H9 (cell line): ENCODE measurements at regions not wholly inside any gene's neighbourhood (a gene's known extent, or its start where the extent isn't known, plus 50 kb on each side); places are given as distances from the start of the nearest gene placed in this dataset.

Source experiments
- DNase-seq: peaks from one replicate; pipeline ENCODE4 v3.0.0-alpha.2; 2017
- H2AFZ ChIP-seq: one replicate; pipeline ENCODE4 v1.6.1; 2013; ENCODE audit warnings: mild to moderate bottlenecking, low read length, control low read depth, moderate library complexity
- H2AK5ac ChIP-seq: 2 replicates; pipeline ENCODE4 v1.6.1; 2013; ENCODE audit warnings: low read length, control low read depth, mixed read lengths; ENCODE audit not compliant: insufficient read length
- H2BK120ac ChIP-seq: one replicate; pipeline ENCODE4 v1.6.1; 2013; ENCODE audit warnings: low read depth, mild to moderate bottlenecking, low read length, control low read depth, inconsistent platforms; ENCODE audit not compliant: poor library complexity, severe bottlenecking
- H2BK12ac ChIP-seq: 2 replicates; pipeline ENCODE4 v1.6.1; 2013; ENCODE audit warnings: low read length, control low read depth, mixed read lengths, low read depth; ENCODE audit not compliant: insufficient read length
- H2BK15ac ChIP-seq: 2 replicates; pipeline ENCODE4 v1.6.1; 2013; ENCODE audit warnings: low read depth, low read length, control low read depth
- H2BK20ac ChIP-seq: one replicate; pipeline ENCODE4 v1.6.1; 2013; ENCODE audit warnings: low read depth, mild to moderate bottlenecking, low read length, control low read depth, inconsistent platforms; ENCODE audit not compliant: poor library complexity, severe bottlenecking
- H2BK5ac ChIP-seq: 2 replicates; pipeline ENCODE4 v1.6.1; 2013; ENCODE audit warnings: low read length, control low read depth, mixed read lengths; ENCODE audit not compliant: insufficient read length
- H3K14ac ChIP-seq: 2 replicates; pipeline ENCODE4 v1.6.1; 2013; ENCODE audit warnings: low read length, control low read depth; ENCODE audit not compliant: insufficient read depth
- H3K18ac ChIP-seq: 2 replicates; pipeline ENCODE4 v1.6.1; 2013; ENCODE audit warnings: low read depth, mild to moderate bottlenecking, mixed read lengths, low read length, control low read depth; ENCODE audit not compliant: insufficient read length
- H3K23ac ChIP-seq: 2 replicates; pipeline ENCODE4 v1.6.1; 2013; ENCODE audit warnings: low read length, control low read depth, mixed read lengths, low read depth; ENCODE audit not compliant: insufficient read length
- H3K23me2 ChIP-seq: 2 replicates; pipeline ENCODE4 v1.6.1; 2013; ENCODE audit warnings: low read depth, mild to moderate bottlenecking, mixed read lengths, low read length, control low read depth; ENCODE audit not compliant: insufficient read length, poor library complexity, severe bottlenecking
- H3K27ac ChIP-seq: 2 replicates; pipeline ENCODE4 v1.5.1; 2013; ENCODE audit warnings: low read length, control low read depth, mixed read lengths, low read depth; ENCODE audit not compliant: insufficient read length
- H3K27me3 ChIP-seq: 2 replicates; pipeline ENCODE4 v1.6.1; 2013; ENCODE audit warnings: low read length, control low read depth, inconsistent platforms; ENCODE audit not compliant: insufficient read depth
- H3K4ac ChIP-seq: 2 replicates; pipeline ENCODE4 v1.6.1; 2013; ENCODE audit warnings: low read depth, mild to moderate bottlenecking, control low read depth, inconsistent platforms, low read length, moderate library complexity
- H3K4me1 ChIP-seq: 2 replicates; pipeline ENCODE4 v1.6.1; 2013; ENCODE audit warnings: low read length, control low read depth, inconsistent platforms; ENCODE audit not compliant: insufficient read depth
- H3K4me2 ChIP-seq: 2 replicates; pipeline ENCODE4 v1.6.1; 2013; ENCODE audit warnings: low read length, control low read depth, mixed read lengths; ENCODE audit not compliant: insufficient read length, insufficient read depth
- H3K56ac ChIP-seq: 2 replicates; pipeline ENCODE4 v1.6.1; 2013; ENCODE audit warnings: low read depth, mild to moderate bottlenecking, mixed read lengths, low read length, control low read depth; ENCODE audit not compliant: insufficient read length
- H3K79me1 ChIP-seq: 2 replicates; pipeline ENCODE4 v1.6.1; 2013; ENCODE audit warnings: low read depth, mild to moderate bottlenecking, moderate library complexity, low read length, control low read depth, inconsistent platforms; ENCODE audit not compliant: insufficient read depth, poor library complexity, severe bottlenecking
- H3K79me2 ChIP-seq: 2 replicates; pipeline ENCODE4 v1.6.1; 2013; ENCODE audit warnings: low read length, control low read depth, inconsistent platforms; ENCODE audit not compliant: insufficient read depth
- H3K9ac ChIP-seq: 2 replicates; pipeline ENCODE4 v1.6.1; 2013; ENCODE audit warnings: low read length, control low read depth, mixed read lengths; ENCODE audit not compliant: insufficient read length; ENCODE audit errors: extremely low read depth
- H3K9me3 ChIP-seq: one replicate; pipeline ENCODE4 v1.6.1; 2013; ENCODE audit warnings: low read depth, low read length, inconsistent platforms; ENCODE audit not compliant: control insufficient read depth
- H3T11ph ChIP-seq: one replicate; pipeline ENCODE4 v1.6.1; 2013; ENCODE audit warnings: mild to moderate bottlenecking, low read length, control low read depth, inconsistent platforms
- H4K20me1 ChIP-seq: one replicate; pipeline ENCODE4 v1.6.1; 2013; ENCODE audit not compliant: control insufficient read depth, insufficient read length, insufficient read depth
- H4K5ac ChIP-seq: 2 replicates; pipeline ENCODE4 v1.6.1; 2013; ENCODE audit warnings: low read depth, mild to moderate bottlenecking, mixed read lengths, low read length, control low read depth; ENCODE audit not compliant: insufficient read length
- H4K8ac ChIP-seq: replicated peaks from 2 replicates; pipeline ENCODE4 v1.6.1; 2013; ENCODE audit warnings: low read length, control low read depth, mixed read lengths, low read depth; ENCODE audit not compliant: insufficient read length
- H4K91ac ChIP-seq: 2 replicates; pipeline ENCODE4 v1.6.1; 2013; ENCODE audit warnings: low read depth, mild to moderate bottlenecking, moderate library complexity, mixed read lengths, low read length, control low read depth; ENCODE audit not compliant: insufficient read length
- H3K27ac Mint-ChIP-seq, 3 experiments: 2 replicates in 2 of 3; 3 replicates in 1 of 3; pipeline ENCODE4 v1.8.0; 2020 to 2021; ENCODE audit warnings: mixed read lengths in 3 of 3, mild to moderate bottlenecking in 1 of 3, moderate library complexity in 1 of 3
- H3K27me3 Mint-ChIP-seq: 2 replicates; pipeline ENCODE4 v1.8.0; 2021; ENCODE audit warnings: low read depth, mild to moderate bottlenecking, moderate library complexity, mixed read lengths
- H3K36me3 Mint-ChIP-seq, 3 experiments: 2 replicates in 2 of 3; 3 replicates in 1 of 3; pipeline ENCODE4 v1.8.0; 2020 to 2021; ENCODE audit warnings: low read depth in 3 of 3, mixed read lengths in 3 of 3; ENCODE audit not compliant: insufficient read depth in 1 of 3
- H3K4me1 Mint-ChIP-seq, 2 experiments: 2 replicates each; pipeline ENCODE4 v1.8.0; 2020; ENCODE audit warnings: mixed read lengths in 2 of 2
- H3K4me3 Mint-ChIP-seq, 2 experiments: 2 replicates in 1 of 2; 3 replicates in 1 of 2; pipeline ENCODE4 v1.8.0; 2020 to 2021; ENCODE audit warnings: mild to moderate bottlenecking in 2 of 2, mixed read lengths in 2 of 2, moderate library complexity in 1 of 2
- H3K9me3 Mint-ChIP-seq, 2 experiments: 2 replicates in 1 of 2; 3 replicates in 1 of 2; pipeline ENCODE4 v1.8.0; 2020; ENCODE audit warnings: mild to moderate bottlenecking in 2 of 2, mixed read lengths in 2 of 2, moderate library complexity in 1 of 2
- CTCF ChIP-seq: fragments of 200-600 bp; sonication (generic); conservative IDR thresholded peaks from 3 replicates; pipeline ENCODE4 v1.8.0; 2021; ENCODE audit warnings: antibody characterized with exemption, mild to moderate bottlenecking
- WGBS: extraction: QIAGEN DNeasy Blood & Tissue Kit; methylation state at CpG from one replicate; pipeline ENCODE4 v1.1.7; 2013; ENCODE audit warnings: missing lambda C conversion rate, low lambda C conversion rate, mixed read lengths; ENCODE audit not compliant: insufficient read length; ENCODE audit errors: extremely low coverage; 5-methylcytosine and 5-hydroxymethylcytosine counted together

GRCh38 chrX:81367291-81367690 is 165.4 kb downstream of the SH3BGRL start:
- Histone ChIP-seq H3K27me3 (no peaks in the 10 kb centered on the region), H2AFZ (no peak overlapping the region), H3K9ac (no peak overlapping the region), H3T11ph (no peak overlapping the region), H3K9me3 (no peaks in the 10 kb centered on the region), H3K4ac (no peak overlapping the region), H3K79me2 (no peaks in the 10 kb centered on the region), H3K56ac (no peak overlapping the region), H2BK120ac (no peak overlapping the region), H2AK5ac (no peak overlapping the region), H3K4me2 (no peak overlapping the region), H2BK5ac (no peak overlapping the region), H3K23ac (no peak overlapping the region), H4K5ac (no peak overlapping the region), H4K91ac (no peak overlapping the region), H3K79me1 (no peaks in the 10 kb centered on the region), H2BK12ac (no peak overlapping the region), H3K14ac (no peak overlapping the region), H2BK20ac (no peak overlapping the region), H4K20me1 (no peaks in the 10 kb centered on the region), H3K4me1 (no peaks in the 10 kb centered on the region), H3K18ac (no peak overlapping the region), H2BK15ac (no peak overlapping the region), H3K23me2 (no peaks in the 10 kb centered on the region), H4K8ac (no peak overlapping the region), H3K27ac (no peak overlapping the region)
- Mint-ChIP-seq H3K36me3 (no peaks in the 10 kb centered on the region), H3K9me3 (peaks cover 54 to 60% of the 10 kb centered on the region in 2 experiments), H3K4me1 (no peaks in the 10 kb centered on the region), H3K27me3 (no peaks in the 10 kb centered on the region), H3K4me3 (no peak overlapping the region), H3K27ac (no peak overlapping the region)
- TF ChIP-seq CTCF, result no peak
- DNase-seq, result no peak
- no CpG with 5 or more reads among the region's 3 CpGs for WGBS
